Keratinocyte (primary cell): ENCODE measurements at regions not wholly inside any gene's neighbourhood (a gene's known extent, or its start where the extent isn't known, plus 50 kb on each side); places are given as distances from the start of the nearest gene placed in this dataset.

Source experiments
- EZH2 ChIP-seq: IDR thresholded peaks from one replicate; pipeline ENCODE4 v1.6.1; 2012; ENCODE audit warnings: inconsistent platforms, mild to moderate bottlenecking, low read length, moderate library complexity
- TF ChIP-seq, protein P1 (sequence below), 3 experiments: IDR thresholded peaks in 1 of 3; conservative IDR thresholded peaks in 1 of 3; optimal IDR thresholded peaks in 1 of 3; 2 replicates in 2 of 3; 3 replicates in 1 of 3; pipeline versions ENCODE3 to v1.5.1; 2011; ENCODE audit warnings: low read length in 3 of 3, mild to moderate bottlenecking in 3 of 3, moderate library complexity in 2 of 3, control low read depth in 1 of 3, inconsistent platforms in 1 of 3; ENCODE audit not compliant: insufficient read depth in 2 of 3; ENCODE audit errors: extremely low read depth in 1 of 3

DNA sequence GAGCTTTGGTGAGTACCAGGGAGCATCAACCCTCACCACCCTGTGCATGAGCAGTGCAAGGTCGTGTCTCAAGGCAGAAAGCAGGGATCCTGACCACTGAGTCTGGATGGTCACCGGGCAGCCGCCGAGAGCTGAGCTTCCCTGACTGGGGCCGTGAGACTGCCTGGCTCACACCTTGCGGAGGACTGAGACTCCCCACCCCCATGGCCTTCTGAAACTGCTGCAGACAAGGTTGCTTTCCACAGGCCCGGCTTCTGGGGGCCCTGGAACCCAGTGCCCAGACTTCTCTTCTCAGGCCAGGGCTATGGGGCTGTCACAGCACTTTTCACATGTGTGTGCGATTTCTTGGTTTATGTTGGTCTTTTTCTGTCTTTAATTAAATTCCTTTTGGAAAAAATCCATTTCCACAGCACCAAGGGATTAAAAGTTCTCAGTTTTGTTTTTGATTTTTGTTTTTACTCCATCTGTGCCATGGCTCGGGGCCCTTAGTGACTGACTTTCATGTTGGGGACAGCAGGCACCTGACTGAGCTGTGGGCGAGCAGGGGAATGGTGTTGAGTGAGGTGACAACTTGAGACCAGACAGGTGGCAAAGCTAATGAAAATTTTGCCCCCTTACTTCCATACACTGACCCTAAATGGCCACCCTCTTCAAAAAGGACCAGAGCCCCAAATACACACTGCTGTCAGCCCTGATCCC, 297.9 kb downstream of the CYP26B1 start:
- TF ChIP-seq EZH2, result no peak
- TF ChIP-seq, protein P1, sequence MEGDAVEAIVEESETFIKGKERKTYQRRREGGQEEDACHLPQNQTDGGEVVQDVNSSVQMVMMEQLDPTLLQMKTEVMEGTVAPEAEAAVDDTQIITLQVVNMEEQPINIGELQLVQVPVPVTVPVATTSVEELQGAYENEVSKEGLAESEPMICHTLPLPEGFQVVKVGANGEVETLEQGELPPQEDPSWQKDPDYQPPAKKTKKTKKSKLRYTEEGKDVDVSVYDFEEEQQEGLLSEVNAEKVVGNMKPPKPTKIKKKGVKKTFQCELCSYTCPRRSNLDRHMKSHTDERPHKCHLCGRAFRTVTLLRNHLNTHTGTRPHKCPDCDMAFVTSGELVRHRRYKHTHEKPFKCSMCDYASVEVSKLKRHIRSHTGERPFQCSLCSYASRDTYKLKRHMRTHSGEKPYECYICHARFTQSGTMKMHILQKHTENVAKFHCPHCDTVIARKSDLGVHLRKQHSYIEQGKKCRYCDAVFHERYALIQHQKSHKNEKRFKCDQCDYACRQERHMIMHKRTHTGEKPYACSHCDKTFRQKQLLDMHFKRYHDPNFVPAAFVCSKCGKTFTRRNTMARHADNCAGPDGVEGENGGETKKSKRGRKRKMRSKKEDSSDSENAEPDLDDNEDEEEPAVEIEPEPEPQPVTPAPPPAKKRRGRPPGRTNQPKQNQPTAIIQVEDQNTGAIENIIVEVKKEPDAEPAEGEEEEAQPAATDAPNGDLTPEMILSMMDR (optimal IDR thresholded peaks at IDR 0.05 in 1 of 3, IDR thresholded peaks at IDR 0.05 in 1 of 3, conservative IDR thresholded peaks at IDR 0.05 in 1 of 3; ENCODE audit: extremely low read depth in 1 of 3, insufficient read depth in 2 of 3, low read length in 3 of 3), result no peak
